ENCODE measurements at regions not wholly inside any gene's neighbourhood (a gene's known extent, or its start where the extent isn't known, plus 50 kb on each side); places are given as distances from the start of the nearest gene placed in this dataset.

GRCh38 chr4:26108054-26108453 lies 194.0 kb downstream of the SMIM20 start:
- TF ChIP-seq, protein P1, sequence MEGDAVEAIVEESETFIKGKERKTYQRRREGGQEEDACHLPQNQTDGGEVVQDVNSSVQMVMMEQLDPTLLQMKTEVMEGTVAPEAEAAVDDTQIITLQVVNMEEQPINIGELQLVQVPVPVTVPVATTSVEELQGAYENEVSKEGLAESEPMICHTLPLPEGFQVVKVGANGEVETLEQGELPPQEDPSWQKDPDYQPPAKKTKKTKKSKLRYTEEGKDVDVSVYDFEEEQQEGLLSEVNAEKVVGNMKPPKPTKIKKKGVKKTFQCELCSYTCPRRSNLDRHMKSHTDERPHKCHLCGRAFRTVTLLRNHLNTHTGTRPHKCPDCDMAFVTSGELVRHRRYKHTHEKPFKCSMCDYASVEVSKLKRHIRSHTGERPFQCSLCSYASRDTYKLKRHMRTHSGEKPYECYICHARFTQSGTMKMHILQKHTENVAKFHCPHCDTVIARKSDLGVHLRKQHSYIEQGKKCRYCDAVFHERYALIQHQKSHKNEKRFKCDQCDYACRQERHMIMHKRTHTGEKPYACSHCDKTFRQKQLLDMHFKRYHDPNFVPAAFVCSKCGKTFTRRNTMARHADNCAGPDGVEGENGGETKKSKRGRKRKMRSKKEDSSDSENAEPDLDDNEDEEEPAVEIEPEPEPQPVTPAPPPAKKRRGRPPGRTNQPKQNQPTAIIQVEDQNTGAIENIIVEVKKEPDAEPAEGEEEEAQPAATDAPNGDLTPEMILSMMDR (IDR thresholded peaks at IDR 0.05) = no peak
- TF ChIP-seq POLR2A (IDR thresholded peaks at IDR 0.05) (no peak), EP300 (IDR thresholded peaks at IDR 0.05) (no peak)
